C4-2B (cell line): ENCODE measurements at regions not wholly inside any gene's neighbourhood (a gene's known extent, or its start where the extent isn't known, plus 50 kb on each side); places are given as distances from the start of the nearest gene placed in this dataset.

Experiments used
- ZFX ChIP-seq: fragments of 450-650 bp; IDR thresholded peaks from 2 replicates; pipeline ENCODE4 v1.6.1; 2017
- TF ChIP-seq, protein P1 (sequence below): fragments of 450-650 bp; conservative IDR thresholded peaks from 2 replicates; pipeline ENCODE4 v1.5.1; 2017; ENCODE audit warnings: mild to moderate bottlenecking

DNA sequence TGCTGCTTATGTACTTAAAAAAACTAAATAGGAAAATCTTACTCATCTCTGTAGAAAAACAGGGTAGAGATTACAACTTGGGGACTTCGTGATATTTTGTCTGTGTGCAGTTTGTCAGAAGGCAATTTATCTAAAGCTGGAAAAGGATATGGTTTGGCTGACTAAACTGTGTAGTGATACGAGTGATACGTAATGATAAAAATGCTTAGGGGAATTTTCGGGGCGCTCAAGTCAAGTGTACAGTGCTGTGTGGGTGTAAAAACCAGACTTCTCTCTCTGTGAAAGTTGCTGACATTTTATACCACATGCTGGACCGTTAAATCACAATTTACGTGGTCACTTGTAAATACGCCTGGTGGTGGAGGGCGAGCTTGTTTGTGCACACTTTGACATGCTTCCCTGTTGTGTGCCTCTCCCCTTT lies 221.7 kb downstream of the KCNRG start:
- TF ChIP-seq, protein P1, sequence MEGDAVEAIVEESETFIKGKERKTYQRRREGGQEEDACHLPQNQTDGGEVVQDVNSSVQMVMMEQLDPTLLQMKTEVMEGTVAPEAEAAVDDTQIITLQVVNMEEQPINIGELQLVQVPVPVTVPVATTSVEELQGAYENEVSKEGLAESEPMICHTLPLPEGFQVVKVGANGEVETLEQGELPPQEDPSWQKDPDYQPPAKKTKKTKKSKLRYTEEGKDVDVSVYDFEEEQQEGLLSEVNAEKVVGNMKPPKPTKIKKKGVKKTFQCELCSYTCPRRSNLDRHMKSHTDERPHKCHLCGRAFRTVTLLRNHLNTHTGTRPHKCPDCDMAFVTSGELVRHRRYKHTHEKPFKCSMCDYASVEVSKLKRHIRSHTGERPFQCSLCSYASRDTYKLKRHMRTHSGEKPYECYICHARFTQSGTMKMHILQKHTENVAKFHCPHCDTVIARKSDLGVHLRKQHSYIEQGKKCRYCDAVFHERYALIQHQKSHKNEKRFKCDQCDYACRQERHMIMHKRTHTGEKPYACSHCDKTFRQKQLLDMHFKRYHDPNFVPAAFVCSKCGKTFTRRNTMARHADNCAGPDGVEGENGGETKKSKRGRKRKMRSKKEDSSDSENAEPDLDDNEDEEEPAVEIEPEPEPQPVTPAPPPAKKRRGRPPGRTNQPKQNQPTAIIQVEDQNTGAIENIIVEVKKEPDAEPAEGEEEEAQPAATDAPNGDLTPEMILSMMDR: no peak
- no peak for TF ChIP-seq ZFX
